Activated T-cell treated with anti-CD3 and anti-CD28 coated beads, Interleukin-2, amount 50 U/mL, for 4 hours (primary cell): ENCODE measurements at regions not wholly inside any gene's neighbourhood (a gene's known extent, or its start where the extent isn't known, plus 50 kb on each side); places are given as distances from the start of the nearest gene placed in this dataset.

ENCODE experiments used
- ATAC-seq, 2 donors: fragments of 200-7000 bp; cut with Tn5 transposase; one replicate each; pipeline ENCODE4 v1.10.0; 2021
- DNase-seq: peaks from one replicate; pipeline ENCODE4 v3.0.0-alpha.2; 2020
- H3K27me3 Mint-ChIP-seq: one replicate; pipeline ENCODE4 v1.8.0; 2021; ENCODE audit warnings: low read depth, mixed read lengths
- H3K36me3 Mint-ChIP-seq: one replicate; pipeline ENCODE4 v1.8.0; 2022; ENCODE audit warnings: mixed read lengths; ENCODE audit not compliant: insufficient read depth
- H3K4me1 Mint-ChIP-seq: one replicate; pipeline ENCODE4 v1.8.0; 2021; ENCODE audit warnings: low read depth, mixed read lengths
- H3K4me3 Mint-ChIP-seq: one replicate; pipeline ENCODE4 v1.8.0; 2021; ENCODE audit warnings: mild to moderate bottlenecking, moderate library complexity, mixed read lengths
- H3K9me3 Mint-ChIP-seq: one replicate; pipeline ENCODE4 v1.8.0; 2021; ENCODE audit warnings: mixed read lengths

DNA sequence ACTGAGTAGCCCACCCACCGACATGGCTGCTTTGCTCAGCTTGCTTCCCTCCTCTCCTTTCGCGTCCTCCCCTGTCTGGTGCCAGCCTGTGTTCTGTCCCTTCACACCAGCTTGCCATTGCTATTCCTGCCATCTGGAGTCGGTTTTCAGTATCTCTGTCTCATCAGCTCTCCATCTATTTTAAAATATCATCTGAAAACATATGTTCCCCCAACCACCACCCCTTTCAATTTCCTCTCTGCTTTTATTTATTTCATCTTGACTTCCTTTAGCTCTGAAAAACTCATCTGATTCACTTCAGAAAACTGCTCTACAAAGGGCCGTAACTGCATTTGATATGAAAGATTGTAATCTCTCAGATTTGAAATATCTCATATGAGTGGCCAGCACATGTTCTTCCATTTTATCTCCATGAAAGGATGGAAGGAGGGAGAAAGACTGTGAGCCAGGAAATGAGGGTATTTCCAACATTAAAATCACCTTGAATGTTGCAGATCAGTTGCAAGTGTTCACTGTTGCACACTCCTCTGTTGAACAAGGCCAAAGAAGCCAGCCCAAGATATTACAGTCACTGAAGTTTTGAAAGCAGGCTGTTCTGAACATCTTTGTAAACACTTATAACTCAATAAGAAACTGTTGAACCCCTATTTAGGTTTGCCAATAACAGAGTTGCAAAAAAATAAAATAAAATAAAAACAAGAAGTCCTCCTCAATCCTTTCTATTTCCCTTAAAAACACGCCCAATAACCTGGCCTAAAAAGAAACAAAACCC lies 202.4 kb upstream of the NEBL start:
- Mint-ChIP-seq H3K27me3 (no peaks in the 10 kb centered on the region), H3K9me3 (no peaks in the 10 kb centered on the region), H3K4me3 (no peak overlapping the region), H3K36me3 (no peaks in the 10 kb centered on the region), H3K4me1 (no peaks in the 10 kb centered on the region)
- DNase-seq: no peak
- no peak for ATAC-seq

DNA sequence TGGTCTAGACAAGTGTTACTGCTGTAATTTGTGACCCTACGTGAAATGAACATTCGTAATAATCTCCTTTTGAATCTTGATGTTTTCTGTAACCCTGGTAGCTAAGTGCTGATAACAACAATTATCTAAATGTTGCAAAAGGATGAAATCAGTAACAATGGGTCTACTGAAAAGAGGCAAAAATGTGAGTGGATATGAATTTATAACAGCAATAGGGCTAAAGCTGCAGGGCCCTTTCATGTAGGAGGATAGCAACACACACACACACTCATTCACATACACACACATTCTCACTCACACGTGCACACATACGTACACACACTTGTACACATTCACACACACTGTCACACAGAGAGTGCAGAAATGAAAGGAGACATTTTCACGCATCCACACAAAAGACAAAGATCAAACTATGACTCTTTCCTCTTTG lies 200.8 kb upstream of the NEBL start:
- H3K27me3 Mint-ChIP-seq: no peaks in the 10 kb centered on the region
- DNase-seq (no peak), ATAC-seq (no peak)
- no peaks in the 10 kb centered on the region for H3K4me1 Mint-ChIP-seq
- H3K36me3 Mint-ChIP-seq: no peaks in the 10 kb centered on the region
- no peak overlapping the region for H3K4me3 Mint-ChIP-seq
- H3K9me3 Mint-ChIP-seq: no peaks in the 10 kb centered on the region

DNA sequence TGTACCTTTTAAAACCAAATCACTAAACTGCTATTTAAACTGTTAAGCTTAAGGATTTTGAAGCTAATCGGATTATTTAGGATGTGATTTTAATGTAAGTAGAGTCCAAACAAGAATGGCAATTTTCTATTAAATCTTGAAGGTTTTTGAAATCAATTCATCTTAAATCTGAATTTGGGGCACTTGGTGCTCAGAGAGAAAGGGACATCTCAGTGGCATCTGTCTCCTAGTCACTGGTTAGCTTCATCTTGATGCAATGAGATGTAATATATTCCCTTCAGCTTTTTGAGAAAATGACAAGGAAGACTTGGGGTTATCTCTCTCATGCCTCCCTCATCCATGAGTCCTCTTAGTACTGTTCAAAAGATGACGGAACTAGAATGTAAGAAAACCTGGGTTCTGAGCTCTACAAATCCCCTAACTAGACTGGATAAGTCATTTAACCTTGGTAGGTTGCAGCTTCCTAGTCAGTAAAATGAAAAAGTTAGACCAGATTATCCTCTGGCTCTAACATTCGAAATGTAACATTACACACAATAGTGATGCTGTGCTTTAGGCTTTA lies 198.5 kb upstream of the NEBL start:
- H3K4me1 Mint-ChIP-seq: no peaks in the 10 kb centered on the region
- no peak for DNase-seq
- no peaks in the 10 kb centered on the region for H3K27me3 Mint-ChIP-seq
- H3K36me3 Mint-ChIP-seq: no peaks in the 10 kb centered on the region
- H3K9me3 Mint-ChIP-seq: peaks cover 5% of the 10 kb centered on the region
- no peak overlapping the region for H3K4me3 Mint-ChIP-seq
- no peak for ATAC-seq

DNA sequence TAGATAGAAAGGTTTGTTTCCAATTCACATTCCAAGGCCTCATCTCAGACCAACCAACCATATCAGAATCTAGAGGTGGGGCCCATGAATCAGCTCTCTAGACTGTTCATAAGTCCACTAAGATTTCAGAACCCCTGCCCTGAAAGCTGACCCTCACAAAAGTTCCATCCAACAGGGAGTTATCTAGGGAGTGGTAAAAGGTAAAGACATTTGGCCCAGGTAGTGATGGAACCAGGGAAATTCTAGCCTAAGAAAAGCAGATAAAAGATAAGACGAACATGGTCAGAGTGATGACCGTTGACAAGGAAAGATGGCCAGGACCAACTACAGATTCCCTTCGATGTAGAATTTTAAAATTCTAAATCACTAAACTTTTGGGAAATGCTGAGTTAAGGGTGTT lies 198.0 kb upstream of the NEBL start:
- H3K4me3 Mint-ChIP-seq: no peak overlapping the region
- H3K27me3 Mint-ChIP-seq: no peaks in the 10 kb centered on the region
- no peaks in the 10 kb centered on the region for H3K36me3 Mint-ChIP-seq
- no peak for DNase-seq
- ATAC-seq: no peak
- H3K9me3 Mint-ChIP-seq: peaks cover 5% of the 10 kb centered on the region
- no peaks in the 10 kb centered on the region for H3K4me1 Mint-ChIP-seq

DNA sequence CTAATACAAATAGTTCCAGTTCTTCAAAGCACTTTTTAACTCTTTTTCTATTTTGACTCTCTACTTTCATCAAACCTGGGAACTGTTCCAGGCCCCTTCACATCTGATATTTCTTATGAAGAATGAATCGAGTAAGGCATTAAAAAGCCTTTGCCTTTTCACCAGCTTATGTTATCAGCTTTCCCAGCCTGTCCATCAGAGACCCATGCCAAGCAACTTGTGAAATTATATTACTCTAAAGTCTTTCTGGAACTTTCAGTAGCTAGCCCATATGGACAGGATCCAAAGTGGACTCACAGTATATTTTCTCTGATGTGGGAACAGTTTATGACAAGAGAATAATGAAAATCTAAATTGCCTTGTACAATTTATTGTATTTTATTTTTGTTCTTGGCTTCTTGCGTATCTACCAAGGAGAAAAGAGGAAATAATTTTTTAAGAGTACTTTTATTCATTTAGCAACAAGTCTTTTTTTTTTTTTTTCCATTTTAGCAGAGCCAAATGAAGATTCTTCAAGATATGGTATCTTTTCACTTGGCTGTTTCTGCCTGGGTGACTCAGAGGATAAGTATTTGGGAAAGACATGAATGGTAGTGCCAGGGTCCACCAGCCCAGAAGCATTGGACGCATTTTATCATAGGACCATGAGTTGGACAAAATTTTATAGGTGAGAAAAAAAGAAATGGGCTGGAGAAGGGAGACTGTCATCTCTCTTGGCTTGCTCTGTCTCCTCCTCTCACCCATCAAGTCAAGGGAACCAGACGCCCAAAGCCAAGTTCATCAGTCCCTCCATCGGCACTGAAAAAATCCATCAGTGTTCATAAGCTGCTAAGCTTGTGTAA lies 195.8 kb upstream of the NEBL start:
- no peaks in the 10 kb centered on the region for H3K36me3 Mint-ChIP-seq
- ATAC-seq (no peak), DNase-seq (no peak)
- H3K4me3 Mint-ChIP-seq: no peak overlapping the region
- no peaks in the 10 kb centered on the region for H3K27me3 Mint-ChIP-seq
- H3K4me1 Mint-ChIP-seq: no peaks in the 10 kb centered on the region
- H3K9me3 Mint-ChIP-seq: peaks cover 5% of the 10 kb centered on the region

DNA sequence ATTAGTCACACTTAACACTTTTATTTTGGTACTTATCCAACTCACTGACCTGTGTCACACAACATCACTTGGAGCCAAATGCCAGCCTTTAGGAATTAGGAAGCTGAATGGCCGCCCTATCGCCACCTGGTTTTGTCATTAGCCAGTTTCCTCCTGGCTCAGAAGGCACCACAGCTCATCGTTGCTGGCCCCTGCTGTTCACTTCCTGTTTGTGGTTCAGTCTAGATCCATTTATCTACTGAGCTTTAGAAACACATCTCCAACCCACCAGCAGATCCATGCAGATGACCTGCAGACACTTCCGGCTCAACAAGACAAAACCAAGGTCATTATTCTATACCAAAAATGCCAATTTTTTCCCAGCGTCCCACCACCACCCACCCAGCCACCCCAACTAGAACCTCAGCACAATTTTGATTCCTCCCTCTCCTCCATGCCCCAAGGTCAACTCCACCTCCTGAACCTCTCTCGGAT lies 193.5 kb upstream of the NEBL start:
- H3K4me3 Mint-ChIP-seq: no peak overlapping the region
- no peaks in the 10 kb centered on the region for H3K4me1 Mint-ChIP-seq
- H3K9me3 Mint-ChIP-seq: peaks cover 5% of the 10 kb centered on the region
- no peaks in the 10 kb centered on the region for H3K36me3 Mint-ChIP-seq
- ATAC-seq (no peak), DNase-seq (no peak)
- no peaks in the 10 kb centered on the region for H3K27me3 Mint-ChIP-seq

DNA sequence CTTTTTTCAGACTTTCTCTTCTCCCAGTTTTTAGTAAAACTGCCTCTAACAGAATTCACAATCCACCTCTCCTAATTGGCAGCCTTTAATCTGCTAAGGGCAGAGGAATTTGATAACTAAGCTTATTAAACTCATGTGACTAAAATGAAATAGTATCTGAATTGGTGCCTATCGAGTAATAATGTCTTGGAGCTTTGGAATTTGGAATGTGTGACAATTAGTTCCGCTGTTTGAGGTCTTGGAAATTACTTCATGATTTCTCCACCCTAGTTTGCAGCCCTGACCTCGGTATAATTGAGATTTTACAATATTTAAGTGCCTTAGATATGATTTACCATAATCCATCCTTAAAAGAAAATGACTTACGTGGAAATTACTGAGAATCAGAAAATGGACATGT lies 190.4 kb upstream of the NEBL start:
- H3K4me1 Mint-ChIP-seq: no peaks in the 10 kb centered on the region

DNA sequence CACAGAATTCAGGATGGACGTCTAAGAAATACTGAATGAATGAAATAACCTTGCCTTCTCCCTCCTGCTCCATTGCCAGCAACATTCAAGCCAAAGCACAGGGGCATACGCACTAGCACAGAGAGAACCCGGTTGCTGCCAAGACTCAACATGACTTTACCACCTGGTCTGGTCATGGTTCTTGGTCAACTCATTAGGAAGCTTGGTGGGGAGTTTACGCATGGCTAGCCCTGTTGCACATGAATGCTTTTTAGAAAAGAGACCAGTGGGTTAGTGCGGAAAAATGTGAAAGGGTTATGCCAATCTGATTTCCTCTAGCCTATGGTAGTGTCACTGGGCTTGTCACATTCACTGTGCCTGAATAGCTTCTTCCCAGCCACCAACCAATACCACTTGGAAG lies 187.6 kb upstream of the NEBL start:
- Mint-ChIP-seq H3K4me1 (no peaks in the 10 kb centered on the region), H3K9me3 (no peaks in the 10 kb centered on the region), H3K4me3 (no peak overlapping the region), H3K36me3 (no peaks in the 10 kb centered on the region), H3K27me3 (no peaks in the 10 kb centered on the region)
- DNase-seq: no peak
- no peak for ATAC-seq

More for the DNA sequence above, 190.4 kb upstream of the NEBL start:
- Mint-ChIP-seq H3K27me3 (no peaks in the 10 kb centered on the region), H3K4me3 (no peak overlapping the region), H3K36me3 (no peaks in the 10 kb centered on the region), H3K9me3 (peaks cover 5% of the 10 kb centered on the region)
- ATAC-seq (no peak), DNase-seq (no peak)

DNA sequence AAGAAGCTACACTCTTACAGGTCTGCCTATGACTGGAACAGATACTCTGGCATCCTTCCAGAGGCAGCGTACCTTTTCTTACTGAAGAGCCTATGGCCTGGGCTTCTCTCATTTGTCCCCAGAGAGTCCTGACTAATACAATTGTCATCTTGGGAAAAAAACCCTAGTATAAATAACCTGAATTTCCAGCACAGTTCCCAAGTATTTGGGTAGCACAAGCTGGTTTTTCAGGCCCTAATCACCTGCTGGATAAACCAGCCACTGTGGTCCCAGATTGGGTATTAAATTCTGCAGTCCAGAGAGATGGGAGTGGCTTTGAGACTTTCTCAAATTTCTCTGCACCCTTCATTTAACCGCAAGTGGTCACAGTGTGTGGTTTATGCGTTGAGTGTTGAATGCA lies 186.8 kb upstream of the NEBL start:
- Mint-ChIP-seq H3K36me3 (no peaks in the 10 kb centered on the region), H3K4me3 (no peak overlapping the region), H3K9me3 (no peaks in the 10 kb centered on the region), H3K27me3 (no peaks in the 10 kb centered on the region), H3K4me1 (no peaks in the 10 kb centered on the region)
- ATAC-seq: no peak
- no peak for DNase-seq

DNA sequence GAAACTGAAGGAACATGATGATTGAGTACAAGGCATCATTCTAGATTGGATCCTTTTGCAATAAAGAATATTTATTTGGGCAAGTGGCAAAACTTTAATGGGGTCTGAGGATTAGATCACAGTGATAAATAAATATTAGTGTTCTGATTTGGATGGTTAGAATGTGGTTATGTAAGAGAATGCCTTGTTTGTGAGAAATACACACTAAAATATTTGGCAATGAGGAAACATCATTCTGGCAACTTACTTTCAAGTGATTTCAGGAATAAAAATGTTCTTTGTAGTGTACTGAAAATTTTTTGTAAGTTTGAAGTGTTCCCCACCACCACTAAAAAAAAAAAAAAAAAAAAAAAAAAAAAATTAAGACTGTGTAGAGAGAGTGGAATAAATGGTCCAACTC lies 185.1 kb upstream of the NEBL start:
- no peaks in the 10 kb centered on the region for H3K27me3 Mint-ChIP-seq
- ATAC-seq: no peak
- no peaks in the 10 kb centered on the region for H3K9me3 Mint-ChIP-seq
- no peak overlapping the region for H3K4me3 Mint-ChIP-seq
- H3K4me1 Mint-ChIP-seq: no peaks in the 10 kb centered on the region
- H3K36me3 Mint-ChIP-seq: no peaks in the 10 kb centered on the region
- no peak for DNase-seq

DNA sequence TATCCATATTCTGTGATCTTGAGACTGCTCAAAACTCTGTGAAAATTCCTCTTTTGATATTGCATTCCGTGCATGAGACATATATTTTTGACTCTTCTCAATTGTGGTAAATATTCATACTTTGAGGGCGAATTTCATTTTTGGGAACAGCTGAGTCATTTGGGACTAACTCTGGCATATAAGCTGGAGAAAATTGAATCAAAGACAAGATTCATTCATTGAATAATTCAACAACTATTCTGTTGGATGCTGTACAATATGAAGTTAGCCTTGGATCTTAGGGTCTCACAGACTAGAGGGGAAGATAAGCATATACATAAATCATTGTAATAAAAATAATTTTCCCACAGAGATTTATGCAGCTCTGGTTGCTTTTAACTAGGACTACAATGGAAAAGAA lies 183.2 kb upstream of the NEBL start:
- no peak for ATAC-seq
- Mint-ChIP-seq H3K4me3 (no peak overlapping the region), H3K4me1 (no peaks in the 10 kb centered on the region), H3K9me3 (no peaks in the 10 kb centered on the region), H3K36me3 (no peaks in the 10 kb centered on the region), H3K27me3 (no peaks in the 10 kb centered on the region)
- DNase-seq: no peak

DNA sequence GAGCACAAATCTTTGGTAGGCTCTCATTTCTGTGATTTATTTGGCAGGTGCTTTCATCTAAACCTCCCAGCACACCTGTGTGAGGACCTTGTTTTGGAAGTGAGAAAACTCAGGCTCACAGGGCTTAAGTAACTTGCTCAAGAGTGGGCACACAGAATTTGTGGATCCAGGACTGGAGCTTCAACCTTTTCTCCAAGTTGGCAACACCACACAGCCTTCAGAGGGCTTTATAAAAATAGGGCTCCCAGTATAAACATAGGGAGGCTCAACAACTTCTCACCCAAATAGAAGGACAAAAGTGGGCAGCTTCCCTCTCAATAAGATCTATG lies 182.2 kb upstream of the NEBL start:
- ATAC-seq (no peak), DNase-seq (no peak)
- H3K4me1 Mint-ChIP-seq: no peaks in the 10 kb centered on the region
- H3K4me3 Mint-ChIP-seq: no peak overlapping the region
- no peaks in the 10 kb centered on the region for H3K36me3 Mint-ChIP-seq
- no peaks in the 10 kb centered on the region for H3K9me3 Mint-ChIP-seq
- no peaks in the 10 kb centered on the region for H3K27me3 Mint-ChIP-seq

DNA sequence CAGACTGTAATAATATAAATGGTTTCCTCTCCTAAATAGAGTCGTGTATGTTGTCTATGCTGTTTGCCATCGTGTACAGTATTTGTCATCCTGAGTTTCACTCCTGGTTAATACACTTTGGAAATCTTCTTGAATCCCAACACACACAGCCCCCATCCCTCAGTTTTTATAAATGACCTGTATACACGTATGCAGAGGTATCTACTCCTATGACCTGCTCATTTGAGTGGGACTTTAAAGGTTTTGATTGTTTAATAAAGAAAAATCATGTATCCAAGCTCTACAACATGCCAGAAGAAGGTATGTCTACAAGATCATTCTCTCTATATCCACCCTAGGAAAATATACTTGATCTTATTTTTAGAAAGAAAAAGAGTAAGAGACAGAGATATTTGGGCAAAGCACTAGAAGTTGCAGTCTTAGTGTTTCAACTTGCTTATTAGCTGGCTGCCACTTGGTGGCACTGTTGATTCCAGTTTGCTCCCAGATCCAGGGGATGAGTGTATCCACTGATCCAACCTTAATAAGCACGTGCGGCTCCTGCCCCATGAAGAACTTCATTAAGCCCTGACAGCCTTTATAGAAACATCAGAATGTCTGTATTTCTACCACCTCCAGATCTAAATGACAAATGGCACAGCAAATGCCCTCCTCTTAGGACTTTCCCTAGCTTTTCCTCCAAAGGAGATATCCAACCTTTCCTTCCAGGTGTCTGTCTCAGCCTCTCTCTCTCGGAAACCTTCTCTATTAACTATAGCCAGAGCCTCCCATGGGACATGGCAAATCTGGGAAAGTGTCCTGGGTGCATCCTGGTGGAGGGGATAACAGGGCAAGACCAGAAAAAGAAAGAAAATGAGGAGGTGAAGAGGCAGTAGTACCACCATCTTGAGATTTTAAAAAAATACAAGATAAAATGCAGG lies 181.6 kb upstream of the NEBL start:
- Mint-ChIP-seq H3K4me3 (no peak overlapping the region), H3K4me1 (no peaks in the 10 kb centered on the region), H3K9me3 (no peaks in the 10 kb centered on the region), H3K36me3 (no peaks in the 10 kb centered on the region), H3K27me3 (no peaks in the 10 kb centered on the region)
- DNase-seq (no peak), ATAC-seq (peak in 1 of 2 donors; percentile 40)

DNA sequence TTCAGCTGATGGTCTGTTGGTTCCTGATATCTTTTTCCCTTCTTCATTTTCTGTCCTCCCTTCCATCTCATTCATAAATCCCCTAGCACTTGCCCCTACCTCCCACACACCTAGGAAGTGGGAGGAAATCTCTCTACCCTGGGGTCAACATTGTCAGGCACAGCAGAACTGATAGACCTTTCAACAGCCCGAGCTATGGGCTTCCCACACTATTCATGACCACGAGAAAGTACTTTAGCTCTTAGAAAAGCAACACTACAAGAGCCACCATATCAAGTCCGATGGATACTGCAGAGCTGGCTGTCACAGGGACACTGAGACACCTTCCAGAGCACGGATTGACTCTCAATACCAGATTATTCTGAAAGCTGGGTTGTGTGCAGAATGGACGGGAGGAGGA lies 180.6 kb upstream of the NEBL start:
- H3K36me3 Mint-ChIP-seq: no peaks in the 10 kb centered on the region
- H3K27me3 Mint-ChIP-seq: no peaks in the 10 kb centered on the region

More for the DNA sequence above, 180.6 kb upstream of the NEBL start:
- H3K9me3 Mint-ChIP-seq: no peaks in the 10 kb centered on the region
- no peaks in the 10 kb centered on the region for H3K4me1 Mint-ChIP-seq
- H3K4me3 Mint-ChIP-seq: no peak overlapping the region
- no peak for DNase-seq
- no peak for ATAC-seq
